ENCODE measurements at regions not wholly inside any gene's neighbourhood (a gene's known extent, or its start where the extent isn't known, plus 50 kb on each side); places are given as distances from the start of the nearest gene placed in this dataset.
"Not testable (repeated sequence)": the region's sequence is repeated elsewhere in the genome, so short reads cannot be mapped to it uniquely, and the experiment has no call there.

DNA sequence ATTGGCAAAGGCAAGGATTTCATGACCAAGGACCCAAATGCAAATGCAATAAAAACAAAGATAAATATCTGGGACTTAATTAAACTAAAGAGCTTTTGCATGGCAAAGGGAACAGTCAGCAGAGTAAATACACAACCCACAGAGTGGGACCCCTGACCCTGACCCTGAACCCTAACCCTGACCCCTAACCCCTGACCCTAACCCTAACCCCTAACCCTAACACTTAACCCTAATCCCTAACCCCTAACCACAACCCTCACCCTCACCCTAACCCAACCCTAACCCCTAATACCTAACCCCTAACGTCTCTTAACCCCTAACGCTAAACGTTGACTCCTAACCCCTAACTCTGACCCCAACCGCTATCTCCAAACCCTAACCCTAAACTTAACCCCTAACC is 673.1 kb upstream of the DEFB115 start:
- DNase-seq (ENCODE audit: low read depth in 3 of 3, low spot score in 2 of 3) = not testable (repeated sequence)

DNA sequence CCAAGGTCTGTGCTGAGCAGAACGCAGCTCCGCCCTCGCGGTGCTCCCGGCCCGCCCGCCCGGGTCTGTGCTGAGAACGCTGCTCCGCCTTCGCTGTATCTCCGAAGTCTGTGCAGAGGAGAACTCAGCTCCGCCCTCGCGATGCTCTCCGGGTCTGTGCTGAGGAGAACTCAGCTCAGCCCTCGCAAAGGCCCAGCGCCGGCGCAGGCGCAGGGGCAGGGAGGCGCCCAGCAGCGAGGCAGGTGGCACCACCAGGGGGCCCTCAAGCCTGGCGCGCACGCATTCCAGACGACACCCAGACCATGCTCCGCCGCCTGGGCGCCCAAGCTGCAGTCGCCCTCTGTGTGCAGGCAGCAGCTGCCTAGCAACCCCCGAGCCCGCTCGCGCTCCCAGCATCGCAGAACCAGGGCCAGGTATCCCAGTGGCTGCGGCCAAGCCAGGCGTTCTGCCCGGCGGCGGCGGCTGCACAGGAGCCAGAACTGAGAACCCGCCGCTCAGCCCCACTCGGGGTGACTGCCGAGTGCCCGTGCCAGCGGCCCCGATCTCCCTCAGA is 672.1 kb upstream of the DEFB115 start:
- peak in 2 of 3 donors; percentile 54 to 74 for DNase-seq (ENCODE audit: low read depth in 3 of 3, low spot score in 2 of 3)

DNA sequence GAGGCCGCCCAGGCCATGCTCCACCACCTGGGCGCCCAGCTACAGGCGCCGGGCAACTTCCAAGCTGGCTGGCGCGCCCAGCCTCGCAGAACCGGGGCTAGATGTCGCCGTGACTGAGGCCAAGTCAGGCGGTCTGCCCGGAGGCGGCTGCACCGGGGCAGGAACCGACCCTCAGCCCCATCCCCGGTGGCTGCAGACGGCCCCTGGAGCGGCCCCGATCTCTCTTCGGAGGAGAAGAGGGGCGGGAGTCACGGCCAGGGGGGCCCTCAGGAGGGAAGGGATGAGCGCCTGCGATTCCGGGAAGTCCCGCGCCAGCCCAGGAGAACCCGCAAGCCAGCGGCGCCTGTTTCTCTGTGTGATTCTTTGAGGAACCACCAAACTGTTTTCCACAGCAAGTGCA is 671.3 kb upstream of the DEFB115 start:
- not testable (repeated sequence) for DNase-seq (ENCODE audit: low read depth in 3 of 3, low spot score in 2 of 3)

DNA sequence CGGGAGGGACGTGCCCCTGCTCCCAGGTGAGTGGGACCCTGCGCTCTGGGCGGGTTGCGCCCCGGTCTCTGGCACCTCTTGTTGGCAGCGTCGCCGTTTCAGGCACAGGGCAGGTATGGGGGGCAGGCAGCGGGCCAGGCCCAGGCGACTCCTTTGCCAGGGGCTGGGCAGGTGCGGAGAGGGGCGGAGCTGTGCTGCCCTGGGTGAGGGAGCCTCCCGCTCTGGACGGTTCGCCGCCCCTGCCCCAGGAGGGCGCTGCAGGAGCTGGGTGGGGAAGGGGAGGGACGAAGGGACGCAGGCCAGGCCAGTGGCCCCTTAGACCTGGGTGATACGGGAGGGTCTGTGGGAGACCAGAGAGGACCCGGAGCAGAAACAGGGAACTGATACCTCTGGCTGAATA is 663.9 kb upstream of the DEFB115 start:
- DNase-seq (ENCODE audit: low read depth in 3 of 3, low spot score in 2 of 3) = no peak

DNA sequence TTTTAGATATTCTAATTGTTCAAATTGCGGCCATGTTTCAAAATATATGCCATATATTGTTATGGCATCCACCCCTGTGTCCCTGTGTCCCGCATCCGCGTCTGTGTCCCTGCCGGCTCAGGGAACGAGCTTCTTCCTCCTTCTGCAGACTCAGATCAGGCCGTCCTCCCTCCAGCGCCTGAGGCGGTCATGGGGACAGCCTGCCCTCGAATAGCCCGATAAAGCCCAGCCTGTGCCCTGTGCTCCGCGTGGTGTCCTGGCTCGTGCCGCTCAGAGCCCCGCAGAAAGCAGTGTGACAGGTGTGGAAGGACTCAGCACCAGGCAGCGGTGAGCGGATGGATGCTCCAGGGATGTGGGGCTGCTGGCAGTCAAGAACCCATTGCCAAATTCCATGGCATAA is 663.4 kb upstream of the DEFB115 start:
- no peak for DNase-seq (ENCODE audit: low read depth in 3 of 3, low spot score in 2 of 3)

DNA sequence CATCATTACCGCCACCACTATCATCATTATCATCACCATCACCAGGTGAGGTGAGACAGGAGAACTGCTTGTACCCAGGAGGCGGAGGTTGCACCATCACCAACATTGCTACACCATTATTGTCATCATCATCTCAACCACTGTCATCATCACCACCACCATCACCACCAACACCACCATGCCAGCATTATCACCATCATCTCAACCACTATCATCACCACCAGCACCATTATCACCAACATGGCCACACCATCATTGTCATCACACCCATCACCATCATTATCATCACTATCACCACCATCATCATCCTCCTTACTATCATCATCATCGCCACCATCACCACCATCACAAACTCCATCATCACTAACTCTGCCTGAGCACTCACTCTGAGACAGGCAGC is 661.8 kb upstream of the DEFB115 start:
- DNase-seq (ENCODE audit: low read depth in 3 of 3, low spot score in 2 of 3) = no peak

DNA sequence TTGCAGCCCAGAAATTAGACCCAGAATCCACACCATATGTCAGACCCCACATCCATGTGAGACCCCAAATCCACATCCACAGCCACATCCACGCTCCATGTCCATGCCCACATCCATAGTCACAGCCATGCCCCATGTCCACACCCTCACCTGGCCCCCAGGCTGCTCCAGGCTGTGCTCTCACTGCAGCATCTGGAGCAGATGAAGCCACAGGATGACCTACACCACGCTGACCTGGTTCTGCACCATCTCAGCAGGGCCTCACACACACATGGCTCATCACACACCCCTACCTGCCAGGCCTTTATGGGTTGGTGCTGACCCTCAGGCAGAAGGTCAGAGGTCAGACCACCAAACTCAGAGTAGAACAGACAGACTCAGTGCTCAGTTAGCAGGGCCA is 660.0 kb upstream of the DEFB115 start:
- not testable (repeated sequence) for DNase-seq (ENCODE audit: low read depth in 3 of 3, low spot score in 2 of 3)

DNA sequence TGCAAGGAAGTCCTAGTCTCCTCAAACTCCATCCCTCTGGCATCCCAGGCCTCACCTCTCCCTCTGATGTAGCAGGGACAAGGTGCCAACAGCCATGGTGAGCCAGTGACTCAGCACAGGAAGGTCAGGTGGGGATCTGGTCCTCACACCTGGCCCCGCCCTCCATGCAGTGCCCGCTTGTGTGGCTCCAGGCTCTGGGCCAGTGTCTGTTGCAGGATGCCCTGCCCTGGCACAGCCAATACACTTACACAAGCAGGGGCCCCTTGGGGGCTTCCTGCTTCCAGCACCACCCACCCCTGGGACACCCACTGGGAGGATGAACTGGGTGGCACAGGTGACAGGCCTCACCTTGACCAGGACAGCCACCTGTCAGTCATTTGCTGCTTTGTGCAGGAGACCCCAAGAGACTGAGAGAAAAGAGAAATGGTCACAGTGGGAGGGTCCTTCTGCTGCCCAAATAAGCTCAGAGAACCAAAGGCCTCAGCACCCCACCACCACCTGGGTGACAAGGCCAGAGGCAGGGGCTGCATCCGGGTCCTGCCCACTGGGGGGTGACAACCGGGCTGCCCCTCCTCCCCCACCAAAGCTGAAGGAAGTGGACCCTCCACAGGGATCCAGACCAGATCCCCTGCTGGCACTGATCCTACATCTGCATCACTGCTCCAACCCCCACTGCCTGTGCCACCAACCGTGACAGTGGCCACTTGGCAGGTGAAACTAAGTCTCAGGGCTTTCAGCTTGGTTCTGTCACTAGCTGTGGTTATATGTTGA is 658.8 kb upstream of the DEFB115 start:
- no peak for DNase-seq (ENCODE audit: low read depth in 3 of 3, low spot score in 2 of 3)

DNA sequence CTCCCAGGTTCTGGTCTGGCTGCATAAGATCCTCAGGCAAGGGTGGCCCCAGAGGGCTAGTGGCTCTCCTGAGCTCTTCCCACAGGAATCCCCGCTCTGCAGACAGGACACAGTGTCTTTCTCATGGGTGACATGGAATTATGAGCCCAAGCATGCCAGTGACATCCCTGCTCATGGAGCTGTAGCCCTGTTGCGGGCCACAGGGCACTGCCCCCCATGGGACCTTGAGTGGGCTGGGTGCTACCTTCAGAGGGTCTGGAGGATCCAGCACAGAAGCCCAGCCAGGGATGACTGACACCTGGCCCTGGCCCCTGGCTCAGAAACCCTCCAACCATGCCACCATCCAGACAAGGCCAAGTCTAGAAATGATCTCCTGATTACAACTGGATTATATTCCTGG is 657.5 kb upstream of the DEFB115 start:
- DNase-seq (ENCODE audit: low read depth in 3 of 3, low spot score in 2 of 3) = no peak

DNA sequence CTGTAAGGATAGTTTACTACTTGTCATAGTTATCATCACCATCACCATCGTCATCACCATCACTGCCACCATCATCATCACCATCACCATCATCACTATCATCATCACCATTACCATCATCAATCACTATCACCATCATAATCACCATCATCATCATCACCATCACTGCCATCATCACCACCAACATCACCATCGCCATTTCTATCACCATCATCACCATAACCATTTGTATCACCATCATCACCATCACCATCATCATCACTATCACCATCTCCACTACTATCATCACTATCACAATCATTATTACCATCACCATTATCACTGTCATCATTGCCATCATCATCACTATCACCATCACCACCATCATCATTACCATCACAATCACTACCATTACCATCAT is 655.5 kb upstream of the DEFB115 start:
- no peak for DNase-seq (ENCODE audit: low read depth in 3 of 3, low spot score in 2 of 3)

DNA sequence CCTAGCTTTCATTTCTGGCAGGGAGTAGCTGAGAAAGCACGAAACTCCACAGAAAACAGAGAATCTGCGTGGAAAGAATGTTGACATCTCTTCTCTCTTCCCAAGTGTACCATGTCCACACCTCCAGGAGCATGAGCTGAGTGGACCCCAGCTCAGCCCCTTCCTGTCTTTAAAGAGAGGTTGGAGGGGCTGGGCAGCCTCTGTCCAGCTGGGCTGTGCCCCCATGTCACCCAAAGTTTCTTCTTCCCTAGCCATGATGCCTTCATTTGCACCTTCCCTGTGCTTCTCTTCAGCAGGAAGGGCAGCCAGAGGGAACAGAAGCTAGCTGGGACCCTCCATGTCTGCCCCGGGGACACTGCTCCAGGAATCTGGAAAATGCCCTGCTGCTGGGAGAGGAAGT is 655.0 kb upstream of the DEFB115 start:
- DNase-seq (ENCODE audit: low read depth in 3 of 3, low spot score in 2 of 3) = no peak

DNA sequence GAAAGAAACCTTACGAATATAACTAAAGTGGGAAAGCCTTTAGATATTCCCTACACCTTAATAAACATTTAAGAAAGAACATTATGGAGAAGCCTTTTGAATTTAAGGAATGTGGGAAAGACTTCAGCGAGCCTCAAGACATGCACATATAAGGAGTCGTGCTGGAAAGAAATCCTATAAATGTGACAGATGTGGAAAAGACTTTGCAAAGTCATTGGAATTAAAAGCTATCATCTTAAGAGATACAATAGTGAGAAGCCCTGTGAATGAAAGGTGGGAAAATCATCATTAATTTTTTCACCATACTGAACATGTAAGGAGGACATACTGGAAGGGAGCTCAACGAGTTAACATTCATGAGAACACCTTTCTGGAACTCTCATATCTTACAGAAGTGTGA is 650.5 kb upstream of the DEFB115 start:
- no peak for DNase-seq (ENCODE audit: low read depth in 3 of 3, low spot score in 2 of 3)

DNA sequence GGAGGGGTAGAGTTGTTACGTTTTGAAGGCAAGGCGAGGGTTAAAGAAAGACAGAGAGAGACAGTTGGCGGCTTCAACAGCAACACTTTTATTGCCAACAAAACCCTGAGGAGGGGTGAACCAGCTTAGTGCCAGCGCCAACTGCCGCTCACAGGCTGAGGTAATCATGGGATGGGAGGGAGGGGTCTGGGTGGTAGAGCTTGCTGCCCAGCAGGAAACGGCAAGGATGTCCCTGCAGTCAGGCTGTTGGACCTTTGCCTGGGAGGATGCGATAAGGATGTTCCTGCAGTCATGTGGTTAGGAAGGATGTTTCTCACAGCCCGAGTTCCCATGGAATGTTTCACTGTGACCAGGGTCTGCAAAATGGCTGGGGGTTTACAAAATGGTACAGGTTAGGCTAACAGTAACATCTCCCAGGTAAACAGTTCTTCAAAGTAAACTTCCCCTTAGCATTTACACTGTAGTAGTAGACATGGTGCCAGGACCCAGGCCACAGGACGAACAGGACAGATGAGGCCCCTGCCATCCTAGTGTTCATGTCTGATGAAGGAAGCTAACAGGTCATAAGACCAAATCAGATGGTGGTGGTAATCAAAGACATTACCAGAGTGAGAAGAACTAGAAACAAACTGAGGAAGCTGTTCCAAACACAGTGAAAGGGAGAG is 647.3 kb upstream of the DEFB115 start:
- DNase-seq (ENCODE audit: low read depth in 3 of 3, low spot score in 2 of 3) = no peak

DNA sequence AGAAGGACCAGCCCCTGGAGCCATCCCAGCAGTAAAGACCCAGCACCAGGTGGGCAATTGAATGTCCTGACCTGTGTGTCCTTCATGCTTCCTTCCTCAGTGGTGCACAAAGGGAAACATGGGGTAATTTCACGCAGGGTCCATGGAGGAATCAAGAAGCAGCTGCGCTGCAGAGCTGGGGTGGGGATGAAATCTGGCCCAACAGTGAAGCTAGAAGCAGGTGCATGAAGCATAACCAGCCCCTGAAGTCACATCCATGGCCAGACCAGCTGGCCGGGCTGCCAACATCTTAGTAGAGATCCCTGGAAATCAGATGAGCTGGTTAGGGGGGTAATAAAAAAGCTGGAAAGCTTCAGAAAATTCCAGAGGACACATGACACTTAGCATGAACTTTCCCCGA is 646.7 kb upstream of the DEFB115 start:
- no peak for DNase-seq (ENCODE audit: low read depth in 3 of 3, low spot score in 2 of 3)

DNA sequence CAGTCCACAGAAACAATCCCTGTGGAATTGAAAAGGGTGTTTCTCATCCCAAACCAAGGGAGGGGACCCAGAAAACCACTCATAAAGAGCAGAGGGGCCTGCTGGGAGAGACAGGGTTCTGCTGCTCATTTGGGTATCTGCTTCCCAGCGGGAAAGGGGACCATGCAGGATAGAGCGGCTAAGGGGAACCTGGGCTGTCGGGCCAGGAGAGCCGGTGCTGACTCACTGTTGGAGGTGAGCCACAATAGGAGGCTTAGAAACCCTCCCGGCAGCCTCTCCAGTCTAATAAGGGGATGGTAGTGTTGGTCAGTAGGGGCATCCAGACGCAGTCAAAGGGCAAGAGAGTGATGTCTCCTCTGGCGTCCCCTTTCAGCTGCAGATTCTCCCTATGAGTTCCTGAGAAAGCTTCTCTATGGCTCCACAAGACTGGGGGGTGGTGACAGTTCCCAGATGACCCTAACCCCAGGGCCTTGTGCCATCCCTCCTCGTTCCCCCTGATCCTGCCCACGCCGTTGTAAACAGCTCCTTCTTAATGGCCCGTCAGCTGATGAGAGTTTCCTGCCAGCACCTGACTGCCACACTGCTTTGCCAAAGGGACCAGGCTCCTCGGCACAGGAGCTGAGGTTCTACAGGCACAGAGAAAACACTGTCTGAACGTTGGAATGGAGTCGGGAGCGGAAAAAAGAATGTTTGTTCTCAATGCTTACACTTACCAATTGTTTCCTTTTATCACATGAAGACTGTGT is 646.1 kb upstream of the DEFB115 start:
- DNase-seq (ENCODE audit: low read depth in 3 of 3, low spot score in 2 of 3) = no peak

DNA sequence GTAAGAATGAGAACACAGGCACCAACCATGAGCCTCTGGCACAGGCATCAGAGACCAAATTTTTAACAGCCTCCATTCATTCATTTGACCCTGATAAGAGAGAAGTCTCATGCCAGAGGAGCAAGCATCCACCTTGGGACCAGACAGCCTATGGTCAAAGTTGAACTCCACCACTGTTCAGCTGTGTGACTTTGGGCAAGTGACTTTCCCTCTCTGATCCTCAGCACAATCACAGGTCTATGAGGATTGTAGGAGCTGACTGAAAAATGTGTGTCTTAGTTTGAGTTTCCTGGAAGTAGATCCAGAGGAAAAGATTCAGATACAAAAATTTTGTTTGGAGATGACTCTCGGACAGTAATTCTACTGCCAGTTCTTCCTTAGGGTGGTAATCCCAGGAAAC is 645.1 kb upstream of the DEFB115 start:
- no peak for DNase-seq (ENCODE audit: low read depth in 3 of 3, low spot score in 2 of 3)

DNA sequence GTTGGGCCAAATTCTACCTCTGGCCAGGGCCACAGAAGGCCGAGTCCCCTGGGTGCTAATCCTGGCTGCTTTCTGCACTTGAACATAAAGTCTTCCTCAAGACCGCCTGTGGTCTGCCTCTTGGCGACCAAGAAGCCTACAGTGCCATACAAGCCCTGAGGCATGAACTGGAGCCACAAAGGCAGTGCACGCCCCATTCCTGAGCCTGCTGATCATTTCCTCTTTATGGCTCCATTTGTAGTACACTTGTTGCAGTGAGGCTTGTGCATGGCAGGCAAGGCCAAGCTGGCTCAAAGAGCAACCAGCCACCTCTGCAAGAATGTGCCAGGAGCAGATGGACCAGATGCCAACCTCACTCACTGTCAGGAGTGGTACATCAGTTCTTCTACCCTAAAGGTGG is 636.1 kb upstream of the DEFB115 start:
- DNase-seq (ENCODE audit: low read depth in 3 of 3, low spot score in 2 of 3) = not testable (repeated sequence)

DNA sequence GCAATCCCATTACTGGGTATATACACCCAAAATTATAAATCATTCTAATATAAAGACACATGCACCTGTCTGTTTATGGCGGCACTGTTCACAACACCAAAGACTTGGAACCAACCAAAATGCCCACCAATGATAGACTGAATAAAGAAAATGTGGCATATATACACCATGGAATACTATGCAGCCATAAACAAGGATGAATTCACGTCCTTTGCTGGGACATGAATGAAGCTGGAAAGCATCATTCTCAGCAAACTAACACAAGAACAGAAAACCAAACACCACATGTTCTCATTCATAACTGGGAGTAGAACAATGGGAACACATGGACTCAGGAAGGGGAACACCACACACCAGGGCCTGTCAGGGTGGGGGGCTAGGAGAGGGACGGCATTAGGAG is 633.2 kb upstream of the DEFB115 start:
- DNase-seq (ENCODE audit: low read depth in 3 of 3, low spot score in 2 of 3) = not testable (repeated sequence)

DNA sequence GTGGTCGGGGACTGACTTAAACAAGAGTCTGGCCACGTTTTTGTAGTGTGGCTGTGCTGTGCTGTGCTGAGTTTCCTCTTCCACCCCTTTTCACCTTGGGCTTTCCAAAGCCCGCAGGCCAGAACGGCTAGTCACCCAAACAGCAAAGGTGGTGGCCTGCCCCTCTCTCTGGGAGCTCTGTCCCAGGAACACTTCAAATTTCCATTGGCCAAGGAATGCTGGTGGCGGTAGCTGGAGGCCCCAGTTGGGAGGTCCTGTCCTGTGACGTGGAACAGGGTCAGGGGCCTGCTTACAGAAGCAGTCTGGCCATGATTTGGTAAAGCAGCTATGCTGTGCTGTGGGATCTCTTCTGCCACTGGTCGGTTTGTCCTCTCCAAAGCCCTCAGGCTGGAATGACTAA is 628.1 kb upstream of the DEFB115 start:
- not testable (repeated sequence) for DNase-seq (ENCODE audit: low read depth in 3 of 3, low spot score in 2 of 3)

DNA sequence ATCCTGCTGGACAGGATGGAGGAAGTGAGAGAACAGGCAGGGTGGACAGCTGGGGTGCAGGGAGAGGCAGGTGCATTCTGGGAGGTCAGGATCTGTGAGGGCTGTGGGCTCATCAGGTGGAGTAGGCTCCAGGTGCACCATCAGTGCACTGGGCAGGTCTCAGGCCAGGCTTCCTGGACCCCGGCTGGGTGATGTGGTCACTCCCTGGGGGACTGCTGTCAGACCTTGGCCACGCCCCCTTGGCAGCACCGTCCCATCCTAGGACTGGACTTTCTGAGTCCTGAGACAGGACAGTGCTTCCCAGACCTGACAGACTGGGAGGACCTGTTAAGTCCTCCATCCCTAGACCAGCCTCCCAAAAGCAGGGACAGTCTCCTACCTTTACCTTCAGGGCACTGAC is 626.7 kb upstream of the DEFB115 start:
- DNase-seq (ENCODE audit: low read depth in 3 of 3, low spot score in 2 of 3) = no peak

DNA sequence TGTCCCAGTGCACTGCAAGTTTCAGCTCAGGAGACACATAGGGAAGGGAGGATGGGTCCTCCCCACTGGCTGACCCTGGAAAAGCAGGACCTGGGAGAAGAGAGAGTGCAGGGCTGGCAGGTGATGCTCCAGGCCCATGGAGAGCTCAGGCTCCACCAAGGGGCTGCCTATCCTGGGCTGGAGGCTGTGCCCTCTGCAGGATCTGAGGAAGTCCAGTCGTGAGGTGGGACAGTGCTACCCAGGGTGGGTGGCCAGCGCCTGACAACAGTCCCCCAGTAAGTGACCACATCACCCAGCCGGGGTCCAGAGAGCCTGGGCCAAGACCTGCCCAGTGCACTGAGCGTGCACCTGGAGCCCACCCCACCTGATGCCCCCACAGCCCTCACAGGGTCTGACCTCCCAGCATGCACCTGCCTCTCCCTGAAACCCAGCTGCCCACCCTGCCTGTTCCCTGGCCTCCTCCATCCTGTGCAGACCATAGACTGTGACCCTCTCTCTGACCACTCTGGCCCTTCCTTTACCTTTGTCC is 626.1 kb upstream of the DEFB115 start:
- DNase-seq (ENCODE audit: low read depth in 3 of 3, low spot score in 2 of 3) = not testable (repeated sequence)

Measured in right renal cortex interstitium (tissue), 3 donors.